ENCODE measurements at regions not wholly inside any gene's neighbourhood (a gene's known extent, or its start where the extent isn't known, plus 50 kb on each side); places are given as distances from the start of the nearest gene placed in this dataset.

DNA sequence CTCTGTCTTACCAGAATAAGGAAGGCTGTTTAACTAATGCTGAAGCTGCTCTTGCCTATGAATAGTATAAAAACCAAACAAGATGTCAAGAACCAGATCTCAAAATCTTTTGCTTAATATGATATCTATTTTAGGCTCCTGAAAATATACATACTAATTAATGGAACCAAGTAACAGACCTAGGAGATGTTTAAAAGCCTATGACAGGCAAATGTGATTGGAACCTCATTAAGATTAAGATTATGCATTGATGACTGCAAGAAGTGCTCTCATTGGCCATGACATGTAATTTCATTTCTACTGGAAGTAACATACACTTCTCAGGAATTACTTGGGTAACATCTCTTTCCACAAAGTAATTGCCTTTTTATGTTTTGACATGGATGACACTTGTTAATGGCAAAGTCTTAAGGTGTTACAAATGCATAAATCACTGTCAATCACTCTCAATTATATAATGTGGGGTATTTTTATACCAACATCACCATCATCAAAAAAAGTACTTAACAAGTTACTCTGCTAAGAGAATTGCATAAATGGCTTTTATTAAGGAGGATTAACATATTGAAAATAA lies 326.9 kb upstream of the MIR17HG start:
- H3K4me1 ChIP-seq (ENCODE audit: insufficient read depth, insufficient read length), result no peaks in the 10 kb centered on the region
- H3K27me3 ChIP-seq (ENCODE audit: insufficient read depth, insufficient read length), result no peaks in the 10 kb centered on the region
- H3K9me3 ChIP-seq (ENCODE audit: insufficient read depth, low read length), result no peaks in the 10 kb centered on the region
- no peak overlapping the region for H3K4me3 ChIP-seq (ENCODE audit: insufficient read length, low read depth)
- DNase-seq (ENCODE audit: low read depth, low spot score), result no peak
- H3K36me3 ChIP-seq (ENCODE audit: insufficient read depth, insufficient read length, low read length), result no peaks in the 10 kb centered on the region
- TF ChIP-seq ZNF274 (IDR thresholded peaks at IDR 0.05; ENCODE audit: low read depth, low read length) (no peak), SUZ12 (IDR thresholded peaks at IDR 0.05; ENCODE audit: extremely low read depth, insufficient read depth, insufficient read length) (no peak), YY1 (IDR thresholded peaks at IDR 0.05; ENCODE audit: insufficient read depth, insufficient read length) (no peak)
- H3K9ac ChIP-seq (ENCODE audit: insufficient read length, low read depth), result no peak overlapping the region

DNA sequence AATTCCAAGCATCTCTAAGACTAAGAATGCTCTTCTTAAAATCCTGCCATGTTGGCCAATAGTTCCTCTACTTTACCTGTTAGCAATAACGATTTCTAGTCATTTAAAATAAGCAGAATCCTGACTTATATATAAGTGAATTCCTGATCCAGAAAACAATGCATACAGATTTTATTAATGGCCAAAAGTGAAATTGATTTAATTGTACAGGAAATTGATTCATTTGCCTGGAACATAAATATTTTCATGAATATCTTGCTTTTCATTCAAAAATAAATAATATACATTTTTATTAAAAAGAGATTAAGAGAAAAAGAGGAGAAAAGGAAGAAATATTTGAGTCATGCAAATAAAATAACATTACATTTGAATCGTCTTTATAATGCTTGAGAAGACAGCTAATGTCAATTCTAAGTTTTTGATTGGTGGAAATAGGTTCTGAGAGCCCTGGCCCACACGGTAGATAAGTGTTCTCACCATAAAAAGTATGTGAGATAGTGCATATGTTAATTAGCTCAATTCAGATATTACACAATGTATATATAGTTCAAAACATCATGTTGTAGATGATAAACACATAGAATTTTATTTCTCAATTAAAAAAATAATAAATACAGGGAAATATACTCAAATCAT lies 323.2 kb upstream of the MIR17HG start:
- TF ChIP-seq ZNF274 (IDR thresholded peaks at IDR 0.05; ENCODE audit: low read depth, low read length), result no peak
- no peak for TF ChIP-seq SUZ12 (IDR thresholded peaks at IDR 0.05; ENCODE audit: extremely low read depth, insufficient read depth, insufficient read length)
- TF ChIP-seq YY1 (IDR thresholded peaks at IDR 0.05; ENCODE audit: insufficient read depth, insufficient read length), result no peak
- no peak for DNase-seq (ENCODE audit: low read depth, low spot score)
- no peak overlapping the region for H3K4me3 ChIP-seq (ENCODE audit: insufficient read length, low read depth)
- H3K9ac ChIP-seq (ENCODE audit: insufficient read length, low read depth), result no peak overlapping the region
- no peaks in the 10 kb centered on the region for H3K27me3 ChIP-seq (ENCODE audit: insufficient read depth, insufficient read length)
- H3K9me3 ChIP-seq (ENCODE audit: insufficient read depth, low read length), result no peaks in the 10 kb centered on the region
- no peaks in the 10 kb centered on the region for H3K36me3 ChIP-seq (ENCODE audit: insufficient read depth, insufficient read length, low read length)
- H3K4me1 ChIP-seq (ENCODE audit: insufficient read depth, insufficient read length), result no peaks in the 10 kb centered on the region

DNA sequence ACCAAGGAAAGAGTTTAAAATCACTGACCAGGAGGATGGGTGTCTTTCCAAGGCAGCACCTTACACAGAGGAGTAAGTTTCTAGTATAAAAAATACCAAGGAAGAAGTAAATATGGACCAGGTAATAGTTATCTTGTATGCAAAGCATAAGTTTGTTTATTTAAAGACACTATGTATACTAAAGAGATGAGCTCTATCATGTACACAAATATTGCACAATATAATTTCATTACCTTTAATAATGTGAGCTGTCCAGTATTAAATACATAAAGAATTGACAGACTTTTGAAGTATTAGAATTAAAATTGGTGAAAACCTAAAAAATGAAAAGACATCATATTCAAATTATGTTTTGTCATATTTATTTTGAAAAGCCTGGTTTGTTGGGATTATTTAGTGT lies 322.0 kb upstream of the MIR17HG start:
- Histone ChIP-seq H3K36me3 (ENCODE audit: insufficient read depth, insufficient read length, low read length) (no peaks in the 10 kb centered on the region), H3K27me3 (ENCODE audit: insufficient read depth, insufficient read length) (no peaks in the 10 kb centered on the region), H3K9ac (ENCODE audit: insufficient read length, low read depth) (no peak overlapping the region), H3K9me3 (ENCODE audit: insufficient read depth, low read length) (no peaks in the 10 kb centered on the region), H3K4me1 (ENCODE audit: insufficient read depth, insufficient read length) (no peaks in the 10 kb centered on the region), H3K4me3 (ENCODE audit: insufficient read length, low read depth) (no peak overlapping the region)
- no peak for DNase-seq (ENCODE audit: low read depth, low spot score)
- TF ChIP-seq ZNF274 (IDR thresholded peaks at IDR 0.05; ENCODE audit: low read depth, low read length) (no peak), SUZ12 (IDR thresholded peaks at IDR 0.05; ENCODE audit: extremely low read depth, insufficient read depth, insufficient read length) (no peak), YY1 (IDR thresholded peaks at IDR 0.05; ENCODE audit: insufficient read depth, insufficient read length) (no peak)

DNA sequence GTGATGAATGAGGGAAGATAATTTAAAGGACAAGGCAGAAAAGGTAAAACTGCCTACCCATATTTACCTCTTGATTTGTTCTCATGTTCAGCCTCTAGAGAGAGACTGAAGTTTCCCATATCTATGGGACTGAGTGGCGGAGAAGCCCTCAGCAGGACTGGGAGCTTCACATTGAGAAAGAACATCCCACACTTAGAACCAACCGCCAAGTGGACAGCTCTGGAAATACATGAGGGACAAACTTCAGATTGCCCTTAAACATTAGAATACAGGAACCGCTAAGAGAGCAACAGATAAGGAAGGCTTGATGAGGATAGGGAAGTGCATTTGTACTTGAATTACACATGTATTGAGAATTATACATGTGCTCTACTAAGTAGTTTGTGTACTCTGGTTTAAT lies 316.0 kb upstream of the MIR17HG start:
- H3K4me3 ChIP-seq (ENCODE audit: insufficient read length, low read depth), result no peak overlapping the region
- H3K4me1 ChIP-seq (ENCODE audit: insufficient read depth, insufficient read length), result no peaks in the 10 kb centered on the region
- H3K36me3 ChIP-seq (ENCODE audit: insufficient read depth, insufficient read length, low read length), result no peaks in the 10 kb centered on the region
- no peaks in the 10 kb centered on the region for H3K9me3 ChIP-seq (ENCODE audit: insufficient read depth, low read length)
- H3K27me3 ChIP-seq (ENCODE audit: insufficient read depth, insufficient read length), result no peaks in the 10 kb centered on the region
- no peak overlapping the region for H3K9ac ChIP-seq (ENCODE audit: insufficient read length, low read depth)
- TF ChIP-seq ZNF274 (IDR thresholded peaks at IDR 0.05; ENCODE audit: low read depth, low read length), result no peak
- no peak for TF ChIP-seq YY1 (IDR thresholded peaks at IDR 0.05; ENCODE audit: insufficient read depth, insufficient read length)
- no peak for TF ChIP-seq SUZ12 (IDR thresholded peaks at IDR 0.05; ENCODE audit: extremely low read depth, insufficient read depth, insufficient read length)
- no peak for DNase-seq (ENCODE audit: low read depth, low spot score)

DNA sequence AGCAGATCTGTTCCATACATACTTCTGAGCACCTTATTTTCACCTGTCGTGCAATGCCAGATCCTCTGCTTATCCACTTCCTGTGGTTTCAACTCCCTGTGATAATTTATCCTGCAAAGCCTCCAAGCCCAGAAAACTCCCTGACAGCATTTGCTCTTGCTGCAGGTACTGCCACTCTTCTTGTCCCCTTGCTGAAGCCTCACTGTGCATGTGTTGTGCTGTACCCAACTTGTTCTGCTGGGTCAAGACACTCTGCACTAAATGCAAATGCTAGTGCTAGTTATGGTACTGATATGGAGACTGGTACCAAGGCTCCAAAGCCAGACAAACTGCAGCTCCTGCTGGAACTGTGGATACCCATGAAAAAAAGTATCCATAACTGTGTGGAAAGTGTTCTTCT lies 315.4 kb upstream of the MIR17HG start:
- no peak for DNase-seq (ENCODE audit: low read depth, low spot score)
- Histone ChIP-seq H3K9me3 (ENCODE audit: insufficient read depth, low read length) (no peaks in the 10 kb centered on the region), H3K4me3 (ENCODE audit: insufficient read length, low read depth) (no peak overlapping the region)

DNA sequence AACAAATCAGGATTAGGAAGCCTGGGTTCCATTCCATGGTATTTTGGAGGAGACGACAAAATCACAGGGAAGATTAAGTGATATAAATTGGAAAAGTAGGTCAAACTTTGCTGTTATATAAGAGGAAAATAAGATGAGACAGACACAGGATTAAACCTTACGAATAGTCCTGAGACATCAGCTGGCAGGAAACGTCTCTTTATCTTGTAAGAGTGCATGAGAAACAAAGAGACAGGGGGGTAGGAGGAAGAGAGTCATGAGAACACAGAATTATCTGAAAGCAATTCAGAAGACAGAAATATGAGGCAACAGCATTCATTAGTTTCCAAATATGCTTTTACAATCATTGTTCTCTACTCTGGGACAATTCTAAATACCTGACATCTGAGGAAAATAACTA lies 310.6 kb upstream of the MIR17HG start:
- H3K36me3 ChIP-seq (ENCODE audit: insufficient read depth, insufficient read length, low read length), result no peaks in the 10 kb centered on the region
- H3K9ac ChIP-seq (ENCODE audit: insufficient read length, low read depth), result no peak overlapping the region
- H3K27me3 ChIP-seq (ENCODE audit: insufficient read depth, insufficient read length), result no peaks in the 10 kb centered on the region
- no peak overlapping the region for H3K4me3 ChIP-seq (ENCODE audit: insufficient read length, low read depth)
- H3K9me3 ChIP-seq (ENCODE audit: insufficient read depth, low read length), result no peaks in the 10 kb centered on the region
- TF ChIP-seq YY1 (IDR thresholded peaks at IDR 0.05; ENCODE audit: insufficient read depth, insufficient read length) (no peak), SUZ12 (IDR thresholded peaks at IDR 0.05; ENCODE audit: extremely low read depth, insufficient read depth, insufficient read length) (no peak), ZNF274 (IDR thresholded peaks at IDR 0.05; ENCODE audit: low read depth, low read length) (no peak)
- H3K4me1 ChIP-seq (ENCODE audit: insufficient read depth, insufficient read length), result no peaks in the 10 kb centered on the region
- no peak for DNase-seq (ENCODE audit: low read depth, low spot score)

More for the DNA sequence above, 315.4 kb upstream of the MIR17HG start:
- no peak for TF ChIP-seq ZNF274 (IDR thresholded peaks at IDR 0.05; ENCODE audit: low read depth, low read length)
- TF ChIP-seq YY1 (IDR thresholded peaks at IDR 0.05; ENCODE audit: insufficient read depth, insufficient read length), result no peak
- TF ChIP-seq SUZ12 (IDR thresholded peaks at IDR 0.05; ENCODE audit: extremely low read depth, insufficient read depth, insufficient read length), result no peak
- Histone ChIP-seq H3K4me1 (ENCODE audit: insufficient read depth, insufficient read length) (no peaks in the 10 kb centered on the region), H3K27me3 (ENCODE audit: insufficient read depth, insufficient read length) (no peaks in the 10 kb centered on the region), H3K9ac (ENCODE audit: insufficient read length, low read depth) (no peak overlapping the region), H3K36me3 (ENCODE audit: insufficient read depth, insufficient read length, low read length) (no peaks in the 10 kb centered on the region)

DNA sequence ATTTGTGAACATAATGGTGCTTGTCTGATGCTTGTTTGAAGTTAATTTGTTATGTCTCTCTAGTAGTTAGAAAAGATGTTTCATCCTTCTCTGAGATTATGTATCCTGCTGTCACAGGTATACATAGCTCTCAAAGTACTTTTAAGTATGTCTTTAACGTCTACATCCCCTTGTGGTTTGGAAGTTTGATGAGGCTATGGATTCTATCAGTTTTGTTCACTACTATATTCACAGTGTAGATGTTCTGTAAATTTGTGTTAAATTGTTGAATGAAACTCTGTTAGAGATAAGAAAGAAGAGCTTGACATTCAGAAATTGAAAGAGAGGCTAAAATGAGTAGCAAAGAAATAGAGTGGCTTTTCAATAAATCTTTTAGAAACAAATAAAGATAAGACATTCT lies 304.6 kb upstream of the MIR17HG start:
- Histone ChIP-seq H3K9ac (ENCODE audit: insufficient read length, low read depth) (no peak overlapping the region), H3K36me3 (ENCODE audit: insufficient read depth, insufficient read length, low read length) (no peaks in the 10 kb centered on the region), H3K9me3 (ENCODE audit: insufficient read depth, low read length) (no peaks in the 10 kb centered on the region), H3K27me3 (ENCODE audit: insufficient read depth, insufficient read length) (no peaks in the 10 kb centered on the region), H3K4me3 (ENCODE audit: insufficient read length, low read depth) (no peak overlapping the region), H3K4me1 (ENCODE audit: insufficient read depth, insufficient read length) (no peaks in the 10 kb centered on the region)
- DNase-seq (ENCODE audit: low read depth, low spot score), result no peak
- TF ChIP-seq ZNF274 (IDR thresholded peaks at IDR 0.05; ENCODE audit: low read depth, low read length) (no peak), YY1 (IDR thresholded peaks at IDR 0.05; ENCODE audit: insufficient read depth, insufficient read length) (no peak), SUZ12 (IDR thresholded peaks at IDR 0.05; ENCODE audit: extremely low read depth, insufficient read depth, insufficient read length) (no peak)
